ENCODE measurements at regions not wholly inside any gene's neighbourhood (a gene's known extent, or its start where the extent isn't known, plus 50 kb on each side); places are given as distances from the start of the nearest gene placed in this dataset.
A peak's percentile ranks its signal among the peaks of the same experiment; 100 is the strongest.

DNA sequence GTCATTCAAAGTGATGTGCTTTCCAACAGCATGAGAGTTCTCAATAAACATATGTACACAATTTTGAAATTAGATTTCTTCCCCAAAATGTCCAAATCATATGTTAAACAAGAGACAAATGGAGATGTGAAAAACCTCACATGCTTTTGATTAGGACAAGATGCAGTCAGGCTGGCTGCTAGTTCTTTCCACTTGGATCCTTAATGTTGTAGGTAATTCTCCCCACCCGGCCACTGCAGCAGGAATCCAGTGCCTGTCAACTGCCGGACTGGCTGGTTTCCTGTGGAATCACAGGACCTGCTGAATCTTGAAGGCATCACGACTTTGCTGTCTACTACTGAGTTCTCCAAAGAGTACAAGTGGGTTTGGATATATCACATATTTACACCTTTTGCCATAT lies 138.6 kb upstream of the AKR1E2 start:
- no peak for DNase-seq

DNA sequence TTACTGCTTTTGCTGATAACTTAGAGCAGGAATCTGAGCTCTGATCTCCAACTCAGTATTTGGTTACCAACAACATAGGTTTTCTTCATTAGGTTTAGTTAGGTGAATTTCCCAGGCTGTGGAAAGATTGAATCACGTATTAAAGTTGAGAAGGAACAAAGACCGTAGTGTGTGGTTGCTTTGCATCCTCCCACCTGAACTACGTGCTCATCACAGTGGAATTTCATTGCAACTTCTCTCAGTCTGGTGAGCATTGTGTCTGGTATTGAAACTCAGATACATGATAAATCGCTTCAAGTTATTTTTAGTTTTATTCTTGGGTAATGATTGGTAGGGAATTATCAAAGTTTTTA lies 139.4 kb upstream of the AKR1E2 start:
- DNase-seq = no peak

DNA sequence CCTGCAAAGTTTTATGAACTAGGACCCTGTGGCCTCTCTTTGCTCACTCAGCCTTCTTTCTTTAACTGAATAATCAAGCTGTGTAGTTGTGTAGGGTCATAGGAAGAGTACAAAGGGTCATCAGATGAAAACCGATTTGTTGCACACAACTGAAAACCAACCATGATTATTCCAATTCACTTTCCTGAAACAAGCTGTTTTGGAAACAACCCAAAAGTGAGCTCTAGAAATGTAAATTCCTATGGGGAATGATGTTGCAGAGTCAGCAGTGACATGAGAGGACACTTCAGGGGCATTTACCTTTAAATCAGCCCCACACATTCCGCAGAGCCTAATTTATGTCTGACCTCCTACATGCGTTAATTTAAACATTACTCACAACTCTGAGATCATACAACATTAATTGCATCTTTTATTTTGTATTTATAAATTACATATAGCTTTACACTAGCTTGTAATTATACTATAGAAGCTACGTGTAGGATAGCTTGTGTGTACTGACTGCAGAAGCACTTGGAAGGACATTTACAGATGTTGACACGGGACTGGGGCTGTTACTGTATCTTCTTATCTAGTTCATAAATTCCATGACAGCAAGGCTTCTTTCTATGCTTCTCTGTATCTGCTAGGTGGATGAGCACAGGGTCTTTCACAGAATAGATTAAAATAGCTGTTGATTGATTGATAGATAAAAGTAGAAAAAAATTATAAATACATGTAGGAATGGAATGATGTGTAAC lies 139.9 kb upstream of the AKR1E2 start:
- no peak for DNase-seq

DNA sequence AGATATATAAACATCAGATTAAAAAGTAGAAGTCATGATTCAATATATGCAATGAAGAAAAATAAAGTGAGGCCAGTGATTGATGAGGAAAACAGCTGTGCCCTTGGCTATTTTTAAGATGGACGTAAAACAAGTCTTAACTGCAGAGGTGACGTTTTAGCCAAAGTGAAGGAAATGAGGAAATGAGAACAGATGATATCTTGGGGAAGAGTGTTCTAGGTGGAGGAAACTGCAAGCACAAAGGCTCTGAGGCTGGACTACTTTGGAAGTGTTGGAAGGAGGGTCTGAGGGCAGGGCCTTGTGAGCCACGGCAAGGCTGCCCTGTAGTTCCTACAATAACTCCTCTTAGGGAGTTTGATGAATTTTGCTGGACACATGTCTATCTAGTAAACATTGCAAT lies 140.5 kb upstream of the AKR1E2 start:
- DNase-seq = no peak

DNA sequence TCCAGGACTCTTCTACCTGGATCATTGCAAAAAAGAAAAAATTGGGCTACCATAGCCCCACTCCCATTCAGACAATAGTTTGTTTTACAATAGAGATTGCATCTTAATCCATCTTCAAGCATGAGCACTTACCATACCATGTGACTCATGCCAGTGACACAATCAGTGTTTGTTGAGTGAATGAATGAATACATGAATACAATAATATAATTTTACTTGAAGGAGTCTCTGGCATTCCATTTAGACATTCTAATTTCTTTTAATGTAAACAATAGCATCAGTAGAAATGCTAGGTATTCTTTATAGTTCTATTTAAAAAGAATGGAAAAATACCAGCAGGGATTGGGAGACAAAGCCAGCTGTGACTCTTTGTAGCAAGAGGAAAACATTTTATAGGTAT lies 141.6 kb upstream of the AKR1E2 start:
- no peak for DNase-seq

DNA sequence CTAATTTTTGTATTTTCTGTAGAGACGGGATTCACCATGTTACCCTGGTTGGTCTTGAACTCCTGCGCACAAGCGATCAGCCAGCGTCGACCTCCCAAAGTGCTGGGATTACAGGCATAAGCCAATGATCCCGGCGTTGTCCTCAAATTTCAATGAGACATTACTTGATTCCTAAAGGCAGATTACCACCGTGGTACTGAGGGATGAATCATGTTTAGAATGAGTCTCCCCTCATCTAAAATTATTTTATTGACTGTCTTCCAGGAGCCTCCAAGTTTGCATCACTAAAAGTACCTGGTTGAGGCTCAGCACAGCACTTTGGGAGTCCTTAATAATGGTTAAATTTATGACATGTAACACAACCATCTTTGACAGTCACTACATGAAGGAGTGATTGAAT lies 142.2 kb upstream of the AKR1E2 start:
- no peak for DNase-seq

DNA sequence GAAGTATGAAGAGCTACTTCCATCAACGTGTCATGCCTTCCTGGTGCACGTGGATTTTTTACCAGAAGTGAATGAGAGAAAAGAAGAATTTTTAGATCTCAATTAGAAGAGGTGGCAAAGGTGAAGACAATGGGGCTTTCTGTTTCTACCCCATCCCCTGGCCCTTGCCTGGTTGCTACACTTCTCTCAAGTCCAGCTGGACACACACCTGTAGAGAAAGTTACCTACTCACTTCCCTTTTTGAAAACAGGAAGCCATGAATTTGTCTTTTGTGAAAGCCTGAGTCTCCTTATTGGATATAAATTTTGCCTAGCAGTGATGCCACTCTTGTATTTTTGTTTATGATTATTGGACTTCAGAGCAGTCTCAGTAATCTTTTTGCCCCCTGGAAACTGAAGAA lies 142.9 kb upstream of the AKR1E2 start:
- no peak for DNase-seq

DNA sequence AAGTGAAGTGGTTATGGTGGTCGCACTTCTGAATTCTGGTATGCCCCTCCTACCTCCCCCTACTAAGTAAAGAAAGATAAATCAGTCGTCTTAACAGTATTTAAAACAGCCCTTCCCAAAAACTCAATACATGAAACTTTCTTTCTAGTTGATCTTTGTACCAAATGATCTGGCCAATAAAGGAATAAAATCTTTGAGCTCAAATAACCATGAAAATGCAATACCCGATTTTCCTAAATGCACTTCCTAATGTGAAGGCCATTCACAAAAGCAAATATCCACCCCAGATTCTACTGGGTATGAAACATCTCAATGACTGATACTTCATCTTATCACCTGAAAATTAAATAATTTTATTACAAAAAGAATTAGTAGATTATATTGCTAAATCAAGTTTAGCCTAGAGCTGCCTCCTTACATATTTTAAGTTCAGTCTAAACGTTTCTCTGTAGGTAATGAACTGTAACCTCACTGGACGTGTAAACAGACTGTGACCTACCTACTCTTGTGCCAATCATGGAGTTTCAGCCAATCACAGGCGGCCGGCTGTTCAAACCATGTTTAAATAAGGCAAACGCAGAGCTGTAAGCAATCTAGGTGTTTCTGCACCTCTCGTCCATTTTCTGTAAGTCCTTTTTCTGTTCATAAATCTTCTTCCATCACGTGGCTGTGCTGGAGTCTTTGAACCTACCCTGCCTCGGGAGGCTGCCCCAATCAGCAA lies 146.9 kb upstream of the AKR1E2 start:
- DNase-seq = no peak

DNA sequence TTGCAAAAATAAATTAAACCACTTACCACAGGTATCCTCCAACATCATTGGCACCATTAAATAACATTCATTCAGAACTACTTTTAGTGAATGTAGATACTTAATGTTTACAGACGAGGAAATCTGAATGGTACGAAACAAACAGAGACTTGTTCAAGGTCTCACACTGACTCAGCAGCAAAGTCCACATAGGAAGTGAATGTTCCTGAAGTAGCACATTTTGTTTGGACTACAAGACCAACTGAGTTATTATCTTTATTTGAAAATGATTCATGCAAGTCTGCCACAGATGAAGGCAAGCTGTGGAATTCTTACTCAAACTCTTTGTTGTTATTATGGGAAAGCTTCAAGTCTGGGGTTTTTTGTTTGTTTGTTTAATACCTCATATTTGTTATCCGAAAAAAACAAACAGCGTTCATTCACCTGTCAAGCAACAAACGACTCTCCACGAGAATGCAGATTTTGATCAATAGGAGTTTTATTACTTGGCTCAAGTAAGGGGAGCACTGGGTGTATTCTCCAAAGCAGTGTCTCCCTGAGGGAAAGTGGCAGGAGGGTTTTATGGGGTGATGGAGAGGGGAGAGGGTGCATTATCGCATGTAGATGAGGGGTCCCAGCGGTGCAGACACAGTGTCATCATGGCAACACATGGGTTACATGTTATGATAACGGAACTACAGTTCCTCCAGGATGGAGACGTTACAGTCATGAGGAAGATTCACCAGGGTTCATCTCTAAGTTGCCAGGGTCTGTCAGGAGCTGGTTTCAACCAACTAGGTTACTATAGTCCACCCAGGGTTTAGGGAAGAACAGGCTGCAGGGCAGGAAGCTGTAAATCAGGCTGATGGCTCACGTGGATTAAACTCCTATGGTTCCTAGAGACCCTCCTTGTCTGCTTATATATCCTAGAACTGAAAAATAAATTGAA lies 147.7 kb upstream of the AKR1E2 start:
- DNase-seq = no peak

DNA sequence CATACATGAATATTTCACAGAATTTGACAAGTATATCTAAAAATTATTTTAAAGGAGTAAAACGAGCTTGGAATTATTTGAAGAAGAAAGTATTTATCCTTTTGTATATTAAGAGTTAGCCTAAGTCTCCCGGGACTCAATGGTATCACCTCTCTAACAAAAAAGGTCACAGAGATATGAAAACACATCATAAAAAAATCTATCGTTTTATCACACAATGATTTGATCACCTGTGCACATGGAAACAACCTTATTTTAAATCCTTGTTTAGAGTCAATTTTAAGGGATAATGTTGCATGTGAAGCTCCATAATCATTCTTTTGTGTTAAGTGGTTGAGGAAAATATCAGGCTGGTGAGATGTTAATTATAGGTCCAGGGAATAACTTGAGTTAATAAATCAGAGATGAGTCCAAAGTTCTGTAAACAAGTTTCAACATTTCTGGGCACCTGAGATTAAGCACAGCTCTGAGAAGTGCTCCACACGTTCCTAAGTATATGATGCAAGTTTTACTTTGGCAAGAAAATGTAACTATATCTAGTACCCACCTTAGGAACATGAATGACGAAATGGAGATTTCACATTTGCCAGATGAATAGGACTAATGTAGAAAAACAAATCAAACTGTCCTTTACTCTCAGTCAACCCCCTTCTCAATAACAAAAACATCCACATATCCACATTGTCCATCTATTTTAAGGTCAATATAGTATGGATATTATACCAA lies 148.5 kb upstream of the AKR1E2 start:
- DNase-seq = no peak

DNA sequence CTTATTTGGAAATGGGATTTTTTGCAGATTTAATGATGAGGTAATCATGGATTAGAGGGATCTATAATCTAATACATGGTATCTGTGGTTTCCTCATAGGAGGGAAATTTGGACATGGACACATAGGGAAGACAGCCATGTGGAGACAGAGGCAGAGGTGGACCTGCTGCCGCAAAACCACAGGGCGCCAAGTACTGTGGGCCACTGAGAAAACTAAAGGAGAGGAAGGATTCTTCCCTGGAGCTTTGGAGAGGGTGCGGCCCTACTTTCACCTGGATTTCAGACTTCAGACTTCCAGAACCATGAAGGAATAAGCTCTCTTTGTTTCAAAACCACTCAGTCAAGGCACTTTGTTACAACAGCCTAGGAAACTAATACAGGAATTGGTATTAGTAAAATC lies 149.4 kb upstream of the AKR1E2 start:
- DNase-seq = no peak

DNA sequence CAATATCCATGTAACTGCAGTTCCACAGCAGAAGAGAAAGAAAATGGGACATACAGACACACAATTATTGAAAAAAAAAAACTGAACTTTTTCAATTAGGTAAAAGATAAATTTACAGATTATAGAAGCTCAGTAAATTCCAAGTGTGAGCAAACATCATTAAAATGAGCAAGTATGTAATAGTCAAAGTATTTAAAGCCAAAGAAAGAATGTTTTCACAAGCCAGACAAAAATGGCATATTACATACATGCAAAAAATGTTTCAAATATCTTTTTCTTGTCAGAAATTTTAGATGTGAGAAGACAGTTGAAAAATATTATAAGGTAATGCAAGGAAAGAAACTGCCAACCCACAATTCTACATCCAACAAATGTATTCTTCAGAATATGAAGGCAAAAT lies 150.2 kb upstream of the AKR1E2 start:
- no peak for DNase-seq

DNA sequence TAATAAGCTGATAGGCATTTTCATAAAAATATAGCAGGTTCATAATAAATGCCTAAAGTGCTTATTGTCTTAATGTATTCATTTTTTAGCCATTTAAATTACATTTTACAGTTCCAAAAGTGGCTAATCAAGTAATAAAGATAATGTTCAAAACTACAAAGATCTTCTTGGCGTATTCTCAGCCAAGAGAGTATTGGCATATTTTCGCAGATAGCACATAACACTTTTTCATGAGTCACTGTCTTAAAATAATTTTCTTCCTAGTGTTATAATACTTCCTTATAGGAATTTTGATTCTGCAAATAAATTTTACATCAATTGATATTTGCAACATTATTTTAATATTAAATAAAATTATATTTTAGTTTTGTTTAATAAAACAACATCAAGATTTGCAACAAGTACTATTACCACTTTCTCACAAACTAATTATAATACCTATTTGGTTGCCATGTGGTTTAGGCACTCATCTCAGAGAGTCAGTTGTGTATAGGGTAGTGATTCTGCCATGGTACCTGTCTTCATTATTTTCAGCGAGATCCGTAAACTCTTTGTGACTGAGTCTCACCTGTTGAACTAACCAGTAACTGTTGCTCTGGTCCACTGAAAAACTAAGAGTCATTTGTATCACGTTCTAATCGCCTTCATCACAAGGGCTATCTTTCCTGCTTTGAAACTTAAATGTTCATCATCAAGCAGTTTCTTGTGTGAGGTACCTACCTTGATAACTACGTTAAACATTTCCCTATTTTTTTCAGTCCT lies 152.5 kb upstream of the AKR1E2 start:
- DNase-seq = no peak

DNA sequence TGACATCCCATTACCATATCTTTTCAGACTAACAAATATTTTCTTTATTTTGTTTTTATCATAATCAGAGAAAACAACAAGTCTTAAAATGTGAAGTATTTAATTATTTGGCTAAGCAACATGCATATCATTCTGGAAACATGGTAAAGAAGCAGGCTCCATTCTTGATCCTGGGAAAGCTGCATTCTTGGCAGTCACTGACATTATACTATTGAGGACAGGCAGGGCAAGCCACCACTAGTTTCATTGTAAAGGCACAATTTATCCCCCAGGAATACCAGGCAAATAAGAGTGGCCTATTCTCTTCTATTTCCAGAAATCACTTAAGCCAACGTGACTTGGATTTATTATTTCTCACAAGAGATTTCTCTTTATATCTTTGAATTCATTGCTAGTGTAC lies 153.8 kb upstream of the AKR1E2 start:
- no peak for DNase-seq

DNA sequence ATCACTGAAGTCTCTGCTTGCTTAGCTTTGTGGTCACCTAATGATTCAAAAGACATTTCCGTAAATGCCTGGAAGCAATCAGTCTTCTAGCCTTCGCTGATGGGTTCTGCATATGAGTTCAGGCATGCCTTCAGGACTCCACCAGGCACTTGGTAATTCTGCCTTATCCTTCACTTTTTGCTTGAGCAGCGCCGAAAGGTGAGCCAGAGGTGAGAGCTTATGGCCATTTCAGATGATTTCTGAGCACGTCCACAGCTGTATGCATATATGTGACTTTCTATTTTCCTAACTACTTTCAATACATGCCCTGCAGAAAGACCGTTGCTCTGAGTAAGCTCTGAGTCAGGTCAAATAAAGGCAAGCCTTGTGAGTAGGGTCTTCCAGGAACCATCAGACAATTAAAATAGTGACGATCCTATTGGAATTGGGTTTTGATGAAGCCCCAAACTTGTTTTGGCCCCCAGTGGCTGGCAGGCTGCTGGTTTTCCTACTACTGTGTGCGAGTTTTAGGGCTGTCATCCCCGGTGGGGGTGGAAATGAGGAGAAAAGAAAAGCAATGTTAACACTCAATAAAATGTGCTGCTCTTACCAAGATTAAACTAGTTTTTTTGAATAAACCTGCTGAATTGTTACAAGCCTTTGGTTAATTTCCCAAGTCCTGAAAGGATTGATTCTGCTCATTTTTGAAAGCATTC lies 154.4 kb upstream of the AKR1E2 start:
- no peak for DNase-seq

DNA sequence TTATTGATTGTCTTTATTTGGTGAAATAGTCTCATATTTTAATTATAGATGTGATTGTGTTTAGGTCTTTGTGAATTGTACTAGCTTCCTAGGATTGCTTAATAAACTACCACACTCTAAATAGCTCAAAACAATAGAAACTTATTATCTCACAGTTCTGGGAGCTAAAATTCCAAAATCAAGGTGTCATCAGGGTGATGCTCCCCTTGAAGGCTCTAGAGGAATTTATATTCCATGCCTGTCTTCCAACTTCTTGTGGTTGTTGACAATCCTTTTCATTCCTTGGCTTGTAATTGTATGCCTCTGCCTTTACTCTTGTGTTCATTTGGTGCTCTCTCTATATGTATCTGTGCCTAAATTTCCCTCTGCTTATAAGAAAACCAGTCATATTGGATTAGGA lies 155.3 kb upstream of the AKR1E2 start:
- no peak for DNase-seq

DNA sequence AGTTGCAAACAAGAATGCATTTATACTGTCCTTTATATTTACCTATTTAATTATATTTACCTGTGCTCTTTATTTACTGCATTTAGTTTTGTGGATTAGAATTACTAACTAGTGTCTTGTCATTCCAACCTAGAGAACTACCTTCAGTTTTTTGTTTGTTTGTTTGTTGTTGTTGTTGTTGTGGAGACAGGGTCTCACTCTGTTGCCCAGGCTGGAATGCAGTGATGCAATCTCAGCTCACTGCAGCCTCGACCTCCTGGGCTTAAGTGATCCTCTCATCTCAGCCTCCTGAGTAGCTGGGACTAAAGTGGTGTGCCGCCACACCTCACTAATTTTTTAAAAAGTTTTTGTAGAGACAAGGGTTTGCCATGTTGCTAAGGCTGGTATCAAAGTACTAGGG lies 156.4 kb upstream of the AKR1E2 start:
- no peak for DNase-seq

DNA sequence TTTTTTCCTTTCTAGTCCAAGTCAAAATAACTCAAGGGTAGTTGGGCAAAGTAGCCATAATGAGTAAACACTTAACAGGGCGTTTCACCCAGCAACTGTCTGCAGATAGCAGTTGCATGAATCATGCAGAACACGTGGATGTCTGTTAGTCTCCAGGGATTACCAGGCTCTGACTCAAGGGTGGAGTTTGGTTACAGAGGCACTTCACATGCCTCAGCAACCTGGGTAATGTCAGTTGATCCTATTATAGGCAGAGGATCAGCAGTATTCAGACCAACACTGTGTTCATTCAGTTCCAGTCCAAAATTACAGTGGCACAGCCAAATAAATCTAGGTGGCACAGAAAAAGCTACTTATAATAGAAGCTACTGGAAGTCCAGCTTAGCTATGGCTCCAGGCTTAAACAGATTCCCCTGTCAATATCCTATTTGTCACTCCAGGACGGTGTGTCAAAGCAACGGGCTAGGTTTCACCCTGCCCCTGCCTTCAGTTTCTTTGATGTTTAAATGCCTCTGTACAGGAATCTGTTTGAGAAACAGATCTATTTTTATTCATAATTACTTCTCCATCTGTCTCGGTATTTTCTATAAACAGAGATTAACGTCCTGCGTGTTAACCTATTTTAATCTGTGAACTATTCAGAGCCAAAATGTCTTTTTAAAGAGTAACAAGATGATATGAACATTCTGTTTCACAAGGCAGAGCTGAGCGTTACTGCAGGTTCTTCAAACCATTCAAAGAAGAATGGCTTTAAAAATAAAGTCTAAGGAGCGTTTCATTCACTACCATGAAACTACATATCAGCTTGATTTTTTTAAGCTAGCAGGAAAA lies 162.6 kb upstream of the AKR1E2 start:
- peak; percentile 85 for DNase-seq

DNA sequence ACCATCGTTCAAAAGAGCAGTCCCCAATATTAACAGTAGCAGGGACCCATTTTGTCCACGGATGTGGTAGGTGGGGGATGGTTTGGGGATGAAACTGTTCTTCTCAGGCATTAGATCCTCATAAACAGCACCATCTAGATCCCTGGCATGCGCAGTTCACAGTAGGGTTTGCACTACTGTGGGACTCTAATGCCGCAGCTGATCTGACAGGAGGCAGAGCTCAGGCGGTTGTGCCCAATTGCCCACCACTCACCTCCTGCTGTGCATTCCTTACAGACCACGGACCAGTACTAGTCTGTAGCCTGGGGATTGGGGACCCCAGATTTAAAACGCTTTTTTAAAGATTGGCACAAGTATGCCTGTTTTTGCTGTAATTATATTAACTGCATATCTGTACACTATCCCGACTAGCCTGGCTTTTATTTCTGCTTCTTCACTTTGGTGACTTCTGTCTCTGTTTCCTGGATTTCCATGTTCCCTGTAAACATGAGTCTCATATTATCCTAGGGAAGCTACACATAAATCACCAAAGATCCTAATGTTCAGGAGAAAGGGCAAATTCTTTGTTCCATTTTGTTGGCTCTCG lies 163.3 kb upstream of the AKR1E2 start:
- DNase-seq = no peak

DNA sequence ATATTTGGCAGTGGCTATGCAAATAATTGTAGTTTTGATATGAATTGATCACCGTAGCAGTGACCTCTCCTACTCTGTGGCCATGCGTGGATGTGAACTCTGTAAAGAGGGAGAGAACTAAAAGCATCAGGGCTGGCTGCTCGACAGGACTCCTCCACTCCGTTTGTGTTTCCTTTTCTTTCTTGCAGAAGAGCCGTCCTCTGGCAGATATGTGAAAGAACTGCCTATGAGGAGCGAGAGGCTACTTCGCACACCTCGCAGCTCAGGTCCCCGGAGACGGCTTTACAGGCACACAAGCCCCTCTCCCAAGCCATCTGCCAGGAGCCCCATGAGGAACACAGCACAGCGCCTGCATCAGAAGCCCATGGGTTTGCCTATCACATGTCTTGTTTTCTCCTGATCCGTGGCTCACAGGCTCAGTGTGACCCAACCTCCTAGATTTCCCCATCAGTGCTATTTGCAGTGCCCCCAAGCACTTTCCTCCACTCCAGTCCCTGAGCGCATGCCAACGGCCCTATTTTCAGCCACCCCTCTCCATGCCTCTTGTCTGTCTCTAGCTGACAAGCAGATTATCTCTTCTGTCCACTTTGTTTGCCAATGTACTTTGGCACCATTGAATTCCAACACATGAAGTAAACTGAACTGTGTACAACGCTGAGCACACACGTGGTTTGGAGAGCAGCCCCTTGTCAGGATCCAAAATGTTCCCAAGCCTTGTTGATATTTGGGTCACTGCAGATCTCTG lies 164.3 kb upstream of the AKR1E2 start:
- peak; percentile 8 for DNase-seq
